CD14-positive monocyte (primary cell): ENCODE measurements at regions not wholly inside any gene's neighbourhood (a gene's known extent, or its start where the extent isn't known, plus 50 kb on each side); places are given as distances from the start of the nearest gene placed in this dataset.

Source experiments
- DNase-seq, 3 donors: peaks; one replicate each; pipeline ENCODE4 v3.0.0-alpha.2; 2011 to 2022
- H2AFZ ChIP-seq: 2 replicates; pipeline ENCODE4 v1.6.0; 2012; ENCODE audit warnings: mild to moderate bottlenecking, low read depth, low read length, inconsistent platforms; ENCODE audit not compliant: insufficient read depth, poor library complexity, severe bottlenecking
- H3K27ac ChIP-seq, 2 donors: 1 replicate in 1 of 2; 2 replicates in 1 of 2; pipeline ENCODE4 v1.5.1; 2012 to 2013; ENCODE audit warnings: low read length in 2 of 2, control low read depth in 1 of 2, inconsistent platforms in 1 of 2, low read depth in 1 of 2, mild to moderate bottlenecking in 1 of 2
- H3K27me3 ChIP-seq, 2 donors: one replicate each; pipeline versions ENCODE4 v1.6.0 to v1.6.1; 2011 to 2013; ENCODE audit warnings: low read length in 2 of 2; ENCODE audit not compliant: control insufficient read depth in 2 of 2, insufficient read depth in 2 of 2
- H3K36me3 ChIP-seq, 2 donors: replicated peaks in 1 of 2; 1 replicate in 1 of 2; 2 replicates in 1 of 2; pipeline versions ENCODE4 v1.5.1 to v1.6.1; 2012 to 2013; ENCODE audit warnings: low read length in 2 of 2, control low read depth in 1 of 2, inconsistent platforms in 1 of 2, mild to moderate bottlenecking in 1 of 2; ENCODE audit not compliant: insufficient read depth in 2 of 2, control insufficient read depth in 1 of 2
- H3K4me1 ChIP-seq, 2 donors: 1 replicate in 1 of 2; 2 replicates in 1 of 2; pipeline versions ENCODE4 v1.5.1 to v1.6.1; 2012 to 2013; ENCODE audit warnings: low read length in 2 of 2, control low read depth in 1 of 2, inconsistent platforms in 1 of 2, mild to moderate bottlenecking in 1 of 2, moderate library complexity in 1 of 2; ENCODE audit not compliant: insufficient read depth in 2 of 2, control insufficient read depth in 1 of 2
- H3K4me2 ChIP-seq: replicated peaks from 2 replicates; pipeline ENCODE3; 2012; ENCODE audit warnings: low read length, moderate library complexity, mild to moderate bottlenecking; ENCODE audit not compliant: poor library complexity, severe bottlenecking; ENCODE audit errors: extremely low read depth
- H3K4me3 ChIP-seq, 3 experiments: fragments of 200-600 bp in 1 of 3; sonication (generic) in 1 of 3; replicated peaks in 1 of 3; 1 replicate in 2 of 3; 2 replicates in 1 of 3; pipeline ENCODE4 v1.5.1; 2011 to 2013; ENCODE audit warnings: low read length in 3 of 3, mild to moderate bottlenecking in 3 of 3, control low read depth in 2 of 3, low read depth in 2 of 3, inconsistent platforms in 1 of 3, moderate library complexity in 1 of 3
- H3K79me2 ChIP-seq: 2 replicates; pipeline ENCODE4 v1.6.0; 2012; ENCODE audit warnings: mild to moderate bottlenecking, control low read depth, inconsistent platforms, low read length, moderate library complexity; ENCODE audit not compliant: insufficient read depth
- H3K9ac ChIP-seq: 2 replicates; pipeline ENCODE4 v1.6.0; 2017; ENCODE audit warnings: low read length, mild to moderate bottlenecking; ENCODE audit not compliant: insufficient read depth, poor library complexity, severe bottlenecking
- H3K9me3 ChIP-seq, 2 donors: replicated peaks in 1 of 2; 1 replicate in 1 of 2; 2 replicates in 1 of 2; pipeline versions ENCODE4 v1.5.1 to v1.6.1; 2012 to 2013; ENCODE audit warnings: low read length in 2 of 2, control low read depth in 1 of 2; ENCODE audit not compliant: control insufficient read depth in 1 of 2, insufficient read depth in 1 of 2
- H4K20me1 ChIP-seq: 2 replicates; pipeline ENCODE4 v1.6.0; 2012; ENCODE audit warnings: mild to moderate bottlenecking, low read length, control low read depth, moderate library complexity; ENCODE audit not compliant: insufficient read depth
- H3K27ac Mint-ChIP-seq, 7 donors: one replicate each; pipeline ENCODE4 v1.8.0; 2020; ENCODE audit warnings: mild to moderate bottlenecking in 7 of 7, mixed read lengths in 7 of 7, moderate library complexity in 6 of 7, inconsistent platforms in 2 of 7
- H3K27me3 Mint-ChIP-seq, 3 donors: one replicate each; pipeline ENCODE4 v1.8.0; 2021 to 2022; ENCODE audit warnings: low read depth in 3 of 3, mild to moderate bottlenecking in 3 of 3, mixed read lengths in 3 of 3, moderate library complexity in 3 of 3, inconsistent platforms in 1 of 3
- H3K36me3 Mint-ChIP-seq, 2 donors: one replicate each; pipeline ENCODE4 v1.8.0; 2020; ENCODE audit warnings: mixed read lengths in 2 of 2, inconsistent platforms in 1 of 2, mild to moderate bottlenecking in 1 of 2
- H3K4me1 Mint-ChIP-seq: one replicate; pipeline ENCODE4 v1.8.0; 2020; ENCODE audit warnings: mild to moderate bottlenecking, mixed read lengths
- H3K4me3 Mint-ChIP-seq, 2 donors: one replicate each; pipeline ENCODE4 v1.8.0; 2020; ENCODE audit warnings: mild to moderate bottlenecking in 2 of 2, mixed read lengths in 2 of 2, moderate library complexity in 1 of 2
- H3K9me3 Mint-ChIP-seq, 7 donors: one replicate each; pipeline ENCODE4 v1.8.0; 2020 to 2022; ENCODE audit warnings: mixed read lengths in 7 of 7, mild to moderate bottlenecking in 6 of 7, moderate library complexity in 6 of 7, inconsistent platforms in 2 of 7
- CTCF ChIP-seq: fragments of 200-600 bp; IDR thresholded peaks from one replicate; pipeline ENCODE4 v1.8.0; 2022; ENCODE audit warnings: antibody characterized with exemption, mild to moderate bottlenecking
- WGBS: methylation state at CpG from one replicate; pipeline ENCODE4 v1.1.5; 2013; ENCODE audit warnings: missing lambda C conversion rate; ENCODE audit not compliant: insufficient coverage; 5-methylcytosine and 5-hydroxymethylcytosine counted together
- intact Hi-C, 2 donors: fragments of 100-400 bp; cut with micrococcal nuclease; formaldehyde crosslinking; loops; one replicate each; pipeline versions ENCODE4 v1.15.0 to v1.15.1; 2023

- H3K4me2 ChIP-seq: no peak overlapping the region
- H3K9ac ChIP-seq: no peak overlapping the region
- no peaks in the 10 kb centered on the region for H3K79me2 ChIP-seq
- no peaks in the 10 kb centered on the region for H3K4me1 ChIP-seq
- Mint-ChIP-seq H3K36me3 (no peaks in the 10 kb centered on the region), H3K4me3 (no peak overlapping the region), H3K4me1 (no peaks in the 10 kb centered on the region), H3K27ac (no peak overlapping the region), H3K27me3 (peaks cover 2 to 10% (median 10%) of the 10 kb centered on the region in 3 donors), H3K9me3 (peaks cover 0 to 12% (median 6%) of the 10 kb centered on the region in 7 donors)
- intact Hi-C loops: no loop called here
- DNase-seq: no peak
- no peaks in the 10 kb centered on the region for H4K20me1 ChIP-seq
- H3K27ac ChIP-seq: no peak overlapping the region
- H3K27me3 ChIP-seq: no peaks in the 10 kb centered on the region
- H2AFZ ChIP-seq: no peak overlapping the region
- H3K9me3 ChIP-seq: peaks cover 4 to 5% of the 10 kb centered on the region in 2 donors
- WGBS: 87% methylated on average over 10 of the region's 10 CpGs
- no peak overlapping the region for H3K4me3 ChIP-seq
- no peaks in the 10 kb centered on the region for H3K36me3 ChIP-seq
- no peak for TF ChIP-seq CTCF
Observed at GRCh38 chr7:3168869-3169268, 125.2 kb upstream of the CARD11 start.

GRCh38 chr7:3172768-3173280 lies 128.2 kb upstream of the SDK1 start:
- H3K27ac ChIP-seq: no peak overlapping the region
- no peak overlapping the region for H3K9ac ChIP-seq
- H3K4me2 ChIP-seq: no peak overlapping the region
- intact Hi-C loops: no loop called here
- no peak overlapping the region for H3K4me3 Mint-ChIP-seq
- no peak overlapping the region for H3K4me3 ChIP-seq
- peaks cover 4 to 5% of the 10 kb centered on the region in 2 donors for H3K9me3 ChIP-seq
- H3K27me3 ChIP-seq: no peaks in the 10 kb centered on the region
- H3K4me1 Mint-ChIP-seq: no peaks in the 10 kb centered on the region
- H3K9me3 Mint-ChIP-seq: peaks cover 3 to 14% (median 8%) of the 10 kb centered on the region in 7 donors
- no peaks in the 10 kb centered on the region for H3K36me3 Mint-ChIP-seq
- H3K27ac Mint-ChIP-seq: no peak overlapping the region
- H4K20me1 ChIP-seq: no peaks in the 10 kb centered on the region
- no peaks in the 10 kb centered on the region for H3K36me3 ChIP-seq
- H3K79me2 ChIP-seq: no peaks in the 10 kb centered on the region
- TF ChIP-seq CTCF: no peak
- peaks cover 1 to 10% (median 3%) of the 10 kb centered on the region in 3 donors for H3K27me3 Mint-ChIP-seq
- 100% methylated on average over 6 of the region's 7 CpGs for WGBS
- DNase-seq: no peak
- H2AFZ ChIP-seq: no peak overlapping the region
- no peaks in the 10 kb centered on the region for H3K4me1 ChIP-seq
